Astrocyte of the cerebellum (primary cell): ENCODE measurements at regions not wholly inside any gene's neighbourhood (a gene's known extent, or its start where the extent isn't known, plus 50 kb on each side); places are given as distances from the start of the nearest gene placed in this dataset.

Source experiments
- DNase-seq: peaks from one replicate; pipeline ENCODE4 v3.0.0-alpha.2; 2011; ENCODE audit warnings: low read depth
- H3K4me3 ChIP-seq: 2 replicates; pipeline ENCODE4 v1.5.1; 2011; ENCODE audit warnings: mild to moderate bottlenecking, low read depth, low read length, moderate library complexity
- in situ Hi-C: cut with HindIII; loops from 2 replicates; pipeline ENCODE4 v1.10.0; 2017; ENCODE audit warnings: low sequenced_read_pairs
- TF ChIP-seq, protein P1 (sequence below): IDR thresholded peaks from 2 replicates; pipeline ENCODE4 v1.5.1; 2012; ENCODE audit warnings: low read length, low read depth, moderate library complexity, mild to moderate bottlenecking; ENCODE audit errors: missing control alignments

DNA sequence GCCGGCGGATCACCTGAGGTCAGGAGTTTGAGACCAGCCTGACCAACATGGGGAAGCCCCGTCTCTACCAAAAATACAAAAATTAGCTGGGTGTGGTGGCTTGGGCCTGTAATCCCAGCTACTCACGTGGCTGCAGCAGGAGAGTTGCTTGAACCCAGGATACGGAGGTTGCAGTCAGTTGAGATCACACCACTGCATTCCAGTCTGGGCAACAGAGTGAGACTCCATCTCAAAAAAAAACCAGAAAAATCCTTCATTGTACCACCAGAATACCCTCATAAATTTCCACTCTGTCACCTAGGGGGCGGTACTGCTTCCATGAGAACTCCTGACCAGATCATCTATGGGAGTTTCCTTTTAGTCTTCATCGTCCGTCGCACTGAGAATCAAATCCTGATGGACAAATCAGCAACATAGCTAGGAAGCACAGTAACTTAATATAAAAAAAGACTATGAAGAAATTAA lies 225.8 kb upstream of the KLF14 start:
- H3K4me3 ChIP-seq, result peak overlapping the region; percentile 37
- TF ChIP-seq, protein P1, sequence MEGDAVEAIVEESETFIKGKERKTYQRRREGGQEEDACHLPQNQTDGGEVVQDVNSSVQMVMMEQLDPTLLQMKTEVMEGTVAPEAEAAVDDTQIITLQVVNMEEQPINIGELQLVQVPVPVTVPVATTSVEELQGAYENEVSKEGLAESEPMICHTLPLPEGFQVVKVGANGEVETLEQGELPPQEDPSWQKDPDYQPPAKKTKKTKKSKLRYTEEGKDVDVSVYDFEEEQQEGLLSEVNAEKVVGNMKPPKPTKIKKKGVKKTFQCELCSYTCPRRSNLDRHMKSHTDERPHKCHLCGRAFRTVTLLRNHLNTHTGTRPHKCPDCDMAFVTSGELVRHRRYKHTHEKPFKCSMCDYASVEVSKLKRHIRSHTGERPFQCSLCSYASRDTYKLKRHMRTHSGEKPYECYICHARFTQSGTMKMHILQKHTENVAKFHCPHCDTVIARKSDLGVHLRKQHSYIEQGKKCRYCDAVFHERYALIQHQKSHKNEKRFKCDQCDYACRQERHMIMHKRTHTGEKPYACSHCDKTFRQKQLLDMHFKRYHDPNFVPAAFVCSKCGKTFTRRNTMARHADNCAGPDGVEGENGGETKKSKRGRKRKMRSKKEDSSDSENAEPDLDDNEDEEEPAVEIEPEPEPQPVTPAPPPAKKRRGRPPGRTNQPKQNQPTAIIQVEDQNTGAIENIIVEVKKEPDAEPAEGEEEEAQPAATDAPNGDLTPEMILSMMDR, result peak; percentile 74
- in situ Hi-C loops, result no loop called here
- peak; percentile 68 for DNase-seq

DNA sequence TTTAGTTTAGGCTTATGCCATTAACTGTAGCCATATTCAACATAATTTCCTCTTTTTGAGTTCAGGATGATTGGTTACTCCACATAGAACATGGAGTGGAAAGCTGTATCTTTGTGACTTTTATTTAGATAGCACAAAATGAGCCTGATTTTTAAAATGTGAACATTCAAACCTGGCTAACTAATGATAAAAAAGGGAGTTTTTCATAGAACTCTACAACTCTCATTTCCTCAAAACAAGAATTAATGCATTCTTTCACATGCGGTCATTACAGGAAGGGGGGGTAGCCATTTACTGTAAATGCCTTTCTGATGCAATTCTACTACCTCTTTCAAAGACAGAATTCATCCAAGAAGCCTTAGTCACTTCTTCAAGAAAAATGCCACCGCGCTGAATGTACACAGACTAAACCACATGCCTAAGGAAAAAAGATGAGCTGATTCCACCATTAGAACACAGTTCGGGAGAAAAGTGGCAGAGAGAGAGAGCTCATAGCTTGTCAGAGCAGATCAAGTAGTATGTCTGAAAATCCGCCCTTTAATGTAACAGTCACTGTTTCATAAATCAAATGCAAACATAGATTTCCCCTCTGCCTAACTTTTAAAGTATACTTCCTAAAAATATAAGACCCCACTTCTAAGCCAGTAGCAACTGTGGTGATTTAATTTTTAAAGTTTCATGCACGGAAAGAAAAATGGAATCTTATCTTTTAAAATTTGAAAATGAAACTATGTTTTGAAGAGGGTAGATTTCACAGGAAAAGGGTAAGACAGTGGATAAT lies 226.4 kb upstream of the KLF14 start:
- in situ Hi-C loops, result no loop called here
- DNase-seq, result peak; percentile 96
- peak overlapping the region; percentile 37 for H3K4me3 ChIP-seq

DNA sequence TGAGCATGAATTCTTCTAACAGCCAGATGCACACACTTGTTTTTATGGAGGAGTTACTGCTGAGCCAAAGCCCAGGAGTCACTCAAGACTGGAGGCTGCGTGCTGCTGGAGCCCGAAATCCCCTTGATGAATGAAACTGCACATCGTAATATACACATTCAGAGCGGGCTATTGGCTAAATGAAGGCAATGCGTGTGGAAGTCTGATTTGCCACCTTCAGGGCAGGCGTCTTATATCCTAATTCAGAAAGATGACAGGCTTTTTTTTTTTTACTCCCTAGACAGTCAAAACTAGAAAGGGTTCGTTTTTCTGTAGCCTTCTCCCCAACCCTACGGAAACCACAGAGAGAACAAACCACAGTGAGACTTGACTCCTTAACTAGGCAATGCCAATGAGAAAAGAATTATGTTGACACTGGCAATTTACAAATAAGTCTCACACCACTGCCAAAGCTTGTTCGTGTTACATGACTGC lies 227.2 kb upstream of the KLF14 start:
- TF ChIP-seq, protein P1, result no peak
- H3K4me3 ChIP-seq, result peak overlapping the region; percentile 37
- DNase-seq, result peak; percentile 62
- in situ Hi-C loops, result no loop called here

More for the DNA sequence above, 226.4 kb upstream of the KLF14 start:
- TF ChIP-seq, protein P1, result no peak

DNA sequence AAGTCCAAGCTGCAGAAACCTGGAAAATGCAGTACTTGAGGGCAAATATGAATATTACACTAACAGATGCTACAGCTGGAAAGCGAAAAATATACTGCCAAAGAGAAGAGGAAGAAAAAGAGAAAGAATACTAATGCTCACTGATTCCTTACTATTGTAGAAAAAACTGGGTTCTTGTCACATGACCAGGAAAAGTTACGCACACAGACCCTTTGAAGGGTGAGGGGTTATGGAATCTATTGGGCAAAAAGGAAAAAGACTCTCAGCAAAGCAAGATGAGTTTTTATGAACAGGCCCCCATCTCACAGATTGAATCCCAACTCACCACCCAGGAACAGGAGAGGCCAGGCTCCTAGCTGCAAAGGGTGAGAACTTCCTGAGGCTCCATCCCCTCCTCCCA lies 228.1 kb upstream of the KLF14 start:
- TF ChIP-seq, protein P1, result no peak
- no peak for DNase-seq
- in situ Hi-C loops, result no loop called here
- H3K4me3 ChIP-seq, result no peak overlapping the region

DNA sequence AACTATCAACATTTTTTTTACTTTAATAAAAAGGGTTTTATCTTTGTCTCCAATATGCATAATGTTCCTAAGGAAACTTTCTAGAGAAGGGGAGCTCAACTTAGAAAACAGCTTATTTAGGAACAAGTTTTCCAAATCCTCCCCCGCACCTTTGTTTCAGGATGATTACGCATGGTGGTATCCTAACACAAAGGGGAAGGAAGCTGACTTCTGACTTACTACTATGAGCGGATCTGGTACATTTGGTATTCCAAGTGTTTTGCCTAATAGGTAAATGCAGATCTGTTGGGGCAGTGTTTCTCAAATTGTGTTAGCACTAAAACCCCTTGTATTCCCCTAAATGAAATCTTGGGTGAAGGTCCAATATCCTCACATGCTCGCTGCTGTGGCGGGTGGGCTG lies 229.3 kb upstream of the KLF14 start:
- in situ Hi-C loops, result no loop called here
- no peak overlapping the region for H3K4me3 ChIP-seq
- TF ChIP-seq, protein P1, result no peak
- no peak for DNase-seq

DNA sequence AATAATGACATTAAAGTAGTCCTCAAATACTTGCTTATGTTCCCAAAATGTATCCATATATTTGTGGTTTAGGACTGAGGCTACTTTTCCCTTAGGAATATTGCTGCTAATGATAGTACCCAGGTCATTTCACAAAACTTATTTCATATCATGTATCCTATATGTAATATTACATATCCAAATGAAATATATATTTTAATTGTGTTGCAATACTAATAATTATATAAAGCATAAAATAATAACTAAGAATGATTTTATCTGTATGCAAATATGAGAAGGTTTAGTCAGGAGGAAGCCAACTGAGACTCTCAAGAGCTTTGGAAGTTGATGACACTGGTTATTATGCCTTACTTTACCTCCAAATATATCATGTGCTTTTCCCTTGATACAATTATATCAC lies 231.5 kb upstream of the KLF14 start:
- in situ Hi-C loops, result no loop called here
- DNase-seq, result no peak
- TF ChIP-seq, protein P1, result no peak
- H3K4me3 ChIP-seq, result no peak overlapping the region
